ENCODE measurements at regions not wholly inside any gene's neighbourhood (a gene's known extent, or its start where the extent isn't known, plus 50 kb on each side); places are given as distances from the start of the nearest gene placed in this dataset.

- Histone ChIP-seq H3F3A (ENCODE audit: insufficient read depth, low read length) (no peaks in the 10 kb centered on the region), H3K27me3 (ENCODE audit: insufficient read depth, low read length) (no peaks in the 10 kb centered on the region), H2AFZ (ENCODE audit: low read length) (no peak overlapping the region), H3K27ac (ENCODE audit: low read depth, low read length, poor library complexity, severe bottlenecking) (no peak overlapping the region), H4K20me1 (ENCODE audit: insufficient read depth, low read length) (no peaks in the 10 kb centered on the region), H3K9me3 (ENCODE audit: low read length) (no peaks in the 10 kb centered on the region), H3K4me3 (ENCODE audit: low read depth, low read length, poor library complexity, severe bottlenecking) (no peak overlapping the region), H3K9ac (ENCODE audit: low read length) (no peak overlapping the region), H3K79me2 (ENCODE audit: insufficient read depth, low read length) (no peaks in the 10 kb centered on the region), H3K36me3 (ENCODE audit: insufficient read depth, low read length) (no peaks in the 10 kb centered on the region), H3K4me2 (ENCODE audit: low read length) (no peak overlapping the region), H3K4me1 (ENCODE audit: insufficient read depth, low read length, severe bottlenecking) (no peaks in the 10 kb centered on the region), H3K9me2 (ENCODE audit: low read depth, low read length) (no peaks in the 10 kb centered on the region; the same call in 1 of the 2 replicates)
- TF ChIP-seq EZH2 (IDR thresholded peaks at IDR 0.05; ENCODE audit: borderline replicate concordance, low read length) = no peak
- TF ChIP-seq, protein P1, sequence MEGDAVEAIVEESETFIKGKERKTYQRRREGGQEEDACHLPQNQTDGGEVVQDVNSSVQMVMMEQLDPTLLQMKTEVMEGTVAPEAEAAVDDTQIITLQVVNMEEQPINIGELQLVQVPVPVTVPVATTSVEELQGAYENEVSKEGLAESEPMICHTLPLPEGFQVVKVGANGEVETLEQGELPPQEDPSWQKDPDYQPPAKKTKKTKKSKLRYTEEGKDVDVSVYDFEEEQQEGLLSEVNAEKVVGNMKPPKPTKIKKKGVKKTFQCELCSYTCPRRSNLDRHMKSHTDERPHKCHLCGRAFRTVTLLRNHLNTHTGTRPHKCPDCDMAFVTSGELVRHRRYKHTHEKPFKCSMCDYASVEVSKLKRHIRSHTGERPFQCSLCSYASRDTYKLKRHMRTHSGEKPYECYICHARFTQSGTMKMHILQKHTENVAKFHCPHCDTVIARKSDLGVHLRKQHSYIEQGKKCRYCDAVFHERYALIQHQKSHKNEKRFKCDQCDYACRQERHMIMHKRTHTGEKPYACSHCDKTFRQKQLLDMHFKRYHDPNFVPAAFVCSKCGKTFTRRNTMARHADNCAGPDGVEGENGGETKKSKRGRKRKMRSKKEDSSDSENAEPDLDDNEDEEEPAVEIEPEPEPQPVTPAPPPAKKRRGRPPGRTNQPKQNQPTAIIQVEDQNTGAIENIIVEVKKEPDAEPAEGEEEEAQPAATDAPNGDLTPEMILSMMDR (IDR thresholded peaks at IDR 0.05; ENCODE audit: low read length) = no peak
Measured at GRCh38 chr7:114821030-114821900, 100.6 kb upstream of the MDFIC start.

GRCh38 chr7:114822131-114822530, 99.8 kb upstream of the MDFIC start:
- Histone ChIP-seq H3K9me3 (ENCODE audit: low read length) (peaks cover 4% of the 10 kb centered on the region), H3K79me2 (ENCODE audit: insufficient read depth, low read length) (no peaks in the 10 kb centered on the region), H3K27me3 (ENCODE audit: insufficient read depth, low read length) (no peaks in the 10 kb centered on the region), H2AFZ (ENCODE audit: low read length) (no peak overlapping the region), H3F3A (ENCODE audit: insufficient read depth, low read length) (no peaks in the 10 kb centered on the region), H3K4me1 (ENCODE audit: insufficient read depth, low read length, severe bottlenecking) (no peaks in the 10 kb centered on the region), H3K4me2 (ENCODE audit: low read length) (no peak overlapping the region), H3K9me2 (ENCODE audit: low read depth, low read length) (no peaks in the 10 kb centered on the region; the same call in 1 of the 2 replicates), H4K20me1 (ENCODE audit: insufficient read depth, low read length) (no peaks in the 10 kb centered on the region), H3K27ac (ENCODE audit: low read depth, low read length, poor library complexity, severe bottlenecking) (no peak overlapping the region), H3K9ac (ENCODE audit: low read length) (no peak overlapping the region), H3K36me3 (ENCODE audit: insufficient read depth, low read length) (no peaks in the 10 kb centered on the region), H3K4me3 (ENCODE audit: low read depth, low read length, poor library complexity, severe bottlenecking) (no peak overlapping the region)
- TF ChIP-seq EZH2 (IDR thresholded peaks at IDR 0.05; ENCODE audit: borderline replicate concordance, low read length) = no peak
- TF ChIP-seq, protein P1 (IDR thresholded peaks at IDR 0.05; ENCODE audit: low read length) = no peak

- Histone ChIP-seq H3K9ac (ENCODE audit: low read length) (no peak overlapping the region), H3K36me3 (ENCODE audit: insufficient read depth, low read length) (no peaks in the 10 kb centered on the region), H3K79me2 (ENCODE audit: insufficient read depth, low read length) (no peaks in the 10 kb centered on the region), H3K27ac (ENCODE audit: low read depth, low read length, poor library complexity, severe bottlenecking) (no peak overlapping the region), H3K9me3 (ENCODE audit: low read length) (peaks cover 4% of the 10 kb centered on the region), H3K27me3 (ENCODE audit: insufficient read depth, low read length) (no peaks in the 10 kb centered on the region), H2AFZ (ENCODE audit: low read length) (no peak overlapping the region), H3F3A (ENCODE audit: insufficient read depth, low read length) (no peaks in the 10 kb centered on the region), H3K9me2 (ENCODE audit: low read depth, low read length) (no peaks in the 10 kb centered on the region; the same call in 1 of the 2 replicates), H4K20me1 (ENCODE audit: insufficient read depth, low read length) (no peaks in the 10 kb centered on the region), H3K4me3 (ENCODE audit: low read depth, low read length, poor library complexity, severe bottlenecking) (no peak overlapping the region), H3K4me2 (ENCODE audit: low read length) (no peak overlapping the region), H3K4me1 (ENCODE audit: insufficient read depth, low read length, severe bottlenecking) (no peaks in the 10 kb centered on the region)
- TF ChIP-seq, protein P1 (IDR thresholded peaks at IDR 0.05; ENCODE audit: low read length) = no peak
- TF ChIP-seq EZH2 (IDR thresholded peaks at IDR 0.05; ENCODE audit: borderline replicate concordance, low read length) = no peak
Measured at GRCh38 chr7:114822844-114823243, 99.0 kb upstream of the MDFIC start.
